Stimulated activated CD8-positive, alpha-beta memory T cell treated with anti-CD3 and anti-CD28 coated beads, Interleukin-2, amount 100 ng/mL, for 48 hours (primary cell): ENCODE measurements at regions not wholly inside any gene's neighbourhood (a gene's known extent, or its start where the extent isn't known, plus 50 kb on each side); places are given as distances from the start of the nearest gene placed in this dataset.

Experiments used
- DNase-seq, 2 donors: peaks; one replicate each; pipeline ENCODE4 v3.0.0-alpha.2; 2020; ENCODE audit warnings: low read depth in 2 of 2

- DNase-seq, result no peak
Measured at GRCh38 chr12:97324471-97324870, 138.1 kb upstream of the RMST start.

- DNase-seq, result no peak
Measured at GRCh38 chr12:97335115-97335514, 127.5 kb upstream of the RMST start.

- DNase-seq, result no peak
Measured at GRCh38 chr12:97336900-97337751, 125.5 kb upstream of the RMST start.

DNA sequence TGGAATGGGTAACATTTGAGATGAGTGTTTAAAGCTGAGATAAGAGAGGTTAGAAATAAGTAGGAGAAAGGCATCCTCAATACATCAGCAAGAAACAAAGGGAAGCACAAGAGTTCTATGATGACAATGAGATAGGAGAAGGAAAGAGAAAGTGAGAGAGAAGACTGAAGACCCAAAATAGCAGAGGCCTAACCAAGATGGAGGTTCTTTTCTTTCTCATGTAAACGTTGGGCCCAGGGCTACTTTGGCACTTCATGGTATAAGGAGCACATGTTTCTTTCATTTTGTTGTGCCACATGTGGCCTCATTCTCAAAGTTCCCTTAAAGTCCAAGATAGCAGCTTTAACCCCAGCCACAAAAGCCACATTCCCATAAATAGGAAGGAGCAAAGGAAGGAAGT, 120.5 kb upstream of the RMST start:
- no peak for DNase-seq

DNA sequence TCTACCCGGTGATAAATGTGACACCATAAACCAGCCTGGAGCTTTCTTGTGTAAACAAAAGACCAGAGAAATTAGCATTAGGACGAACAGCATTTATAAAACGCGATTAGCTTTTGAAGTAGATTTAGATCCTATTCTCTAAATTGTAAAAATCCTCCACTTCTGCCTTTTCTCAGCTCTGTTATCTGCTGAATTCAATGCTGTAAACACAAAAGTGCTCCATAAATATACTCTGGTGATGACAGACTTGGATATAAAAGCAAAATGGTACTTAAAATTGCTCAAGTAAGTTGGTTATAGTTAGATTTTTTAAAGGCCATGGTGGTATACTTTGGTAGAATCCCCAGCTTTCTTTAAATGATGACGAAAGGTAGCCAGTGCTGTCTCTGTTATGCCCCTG, 114.6 kb upstream of the RMST start:
- no peak for DNase-seq

DNA sequence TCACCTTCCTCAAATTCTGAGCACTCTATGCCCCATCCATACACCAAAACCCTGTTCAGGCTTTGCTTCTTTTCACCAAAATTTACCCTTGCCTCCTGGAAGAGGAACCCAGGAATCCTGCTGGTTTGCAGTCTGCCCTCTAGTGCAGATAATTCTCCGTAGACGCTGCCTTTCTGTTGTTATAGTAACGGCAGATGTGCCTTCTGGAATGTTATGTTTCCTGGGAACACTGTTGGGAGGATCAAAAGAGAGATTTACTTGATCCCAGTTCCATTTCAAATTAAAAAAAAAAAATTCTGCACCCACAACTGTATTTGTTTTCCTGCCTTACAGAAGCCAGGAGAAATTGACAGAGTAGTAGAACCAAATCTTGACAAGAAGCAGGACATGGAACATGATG, 104.2 kb upstream of the RMST start:
- DNase-seq, result no peak

- DNase-seq, result no peak
Measured at GRCh38 chr12:97359021-97359690, 103.4 kb upstream of the RMST start.

- DNase-seq, result no peak
Measured at GRCh38 chr12:97363693-97364092, 98.9 kb upstream of the RMST start.

DNA sequence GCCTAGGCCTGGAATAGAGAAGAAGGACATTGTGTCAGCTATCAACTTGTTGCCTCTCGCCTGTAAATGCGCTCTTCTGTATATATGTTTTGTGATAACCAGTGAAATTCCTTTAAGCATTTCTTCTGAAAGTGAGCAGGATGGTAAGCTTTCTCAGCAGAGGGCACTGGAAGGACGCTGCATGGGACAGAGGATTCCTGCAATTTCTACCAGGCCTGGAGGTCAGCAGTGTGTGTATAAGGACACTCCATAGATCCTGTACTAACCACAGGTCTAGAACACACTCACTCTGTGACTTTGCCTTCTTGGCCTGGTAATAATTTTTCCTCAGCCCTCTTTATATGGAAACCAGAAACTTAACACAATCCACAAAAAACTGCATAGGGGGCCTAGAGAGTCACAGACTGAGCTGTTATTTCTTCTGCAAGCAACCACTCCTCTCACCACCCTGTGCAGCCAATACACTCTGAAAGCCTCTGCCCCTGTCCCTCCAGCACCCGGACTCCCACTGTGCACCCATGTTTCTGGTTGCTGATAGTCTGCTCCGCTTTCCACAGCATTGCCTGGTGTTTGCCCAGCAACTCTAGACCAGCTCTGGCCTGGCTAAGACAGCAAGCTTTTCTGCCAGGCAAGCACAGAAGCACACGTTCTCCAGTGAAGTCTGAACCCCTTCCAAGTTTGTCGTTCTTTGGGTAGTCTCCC, 94.0 kb upstream of the RMST start:
- DNase-seq, result no peak

DNA sequence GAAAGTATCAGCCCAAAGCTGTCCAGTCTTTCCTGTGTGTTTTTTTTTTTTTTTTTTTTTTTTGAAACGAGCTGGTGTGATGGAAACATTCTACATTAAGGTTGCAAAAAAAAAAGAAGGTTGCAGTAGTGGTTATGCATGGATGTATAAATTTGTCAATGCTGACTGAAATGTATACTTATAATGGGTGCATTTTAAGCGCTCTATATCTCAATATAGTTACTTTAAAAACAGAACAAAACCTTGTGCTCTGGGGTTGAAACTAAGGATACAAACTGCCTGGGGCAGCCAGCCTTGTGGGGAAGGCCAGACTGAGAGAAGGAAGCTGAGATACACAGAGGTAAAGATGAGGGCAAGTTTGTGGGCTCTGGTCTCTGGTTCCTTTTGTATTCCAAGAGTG, 87.3 kb upstream of the RMST start:
- DNase-seq, result no peak

- no peak for DNase-seq
Measured at GRCh38 chr12:97380440-97380839, 82.2 kb upstream of the RMST start.

GRCh38 chr12:97385121-97385520, 77.5 kb upstream of the RMST start:
- DNase-seq, result no peak

DNA sequence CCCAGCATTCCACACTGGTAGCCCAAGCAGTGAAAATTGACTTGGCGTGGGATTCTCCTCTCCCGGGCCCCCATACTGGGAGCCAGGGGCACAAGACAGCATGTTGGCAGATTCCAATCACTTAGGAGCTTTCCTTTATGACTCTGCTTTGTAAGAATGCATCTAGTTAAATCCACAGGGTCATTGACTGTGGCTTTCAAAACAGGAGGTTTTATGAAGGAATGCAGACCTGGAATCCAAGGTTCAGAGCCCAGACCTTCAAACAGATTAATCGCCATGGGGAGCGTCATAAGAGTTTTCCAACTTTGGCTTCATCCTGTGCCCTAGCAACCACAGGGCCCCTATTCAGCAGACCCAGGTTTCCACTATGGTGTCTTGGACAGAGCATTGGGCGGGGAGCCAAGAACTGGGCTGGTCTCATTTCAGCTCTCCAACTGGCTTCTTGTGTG, 76.4 kb upstream of the RMST start:
- DNase-seq, result no peak

DNA sequence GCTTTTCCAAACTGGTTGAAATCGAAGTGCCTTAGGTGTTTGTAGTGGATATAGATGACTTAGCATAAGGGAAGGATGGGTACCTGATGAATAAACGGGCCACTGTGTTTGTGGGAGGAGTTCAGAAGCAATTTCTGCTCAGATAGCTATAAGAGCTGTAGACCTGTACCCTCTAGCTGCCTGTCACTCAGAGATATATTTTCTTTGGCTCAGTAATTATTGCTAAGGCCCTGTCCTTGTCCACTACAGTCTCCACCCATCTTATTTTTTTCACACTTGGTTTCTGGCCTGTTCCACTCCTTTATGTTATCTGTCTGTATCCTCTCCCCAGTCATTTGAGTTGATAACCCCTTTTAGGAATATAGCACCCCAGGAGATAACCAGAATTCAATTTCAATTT, 74.8 kb upstream of the RMST start:
- no peak for DNase-seq

GRCh38 chr12:97394657-97395056, 67.9 kb upstream of the RMST start:
- no peak for DNase-seq

DNA sequence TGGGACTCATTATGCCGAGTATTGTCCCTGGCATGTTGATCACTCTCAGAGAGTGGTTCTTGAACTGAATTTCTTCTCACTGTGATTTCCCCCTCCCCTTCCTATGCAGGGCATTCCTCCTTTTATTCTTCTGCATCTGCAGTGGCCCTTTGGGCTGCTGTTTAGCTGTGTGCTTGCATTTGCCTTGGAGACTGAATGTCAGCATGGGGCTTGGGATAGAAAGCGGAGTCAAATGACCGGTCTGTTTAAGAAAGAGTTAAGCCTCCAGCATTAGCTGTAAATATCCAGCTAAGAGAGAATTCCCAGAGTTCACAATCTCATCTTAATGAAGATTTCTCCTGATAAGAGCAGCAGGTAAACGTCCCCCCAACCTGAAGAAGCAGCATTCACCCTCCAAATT, 65.6 kb upstream of the RMST start:
- no peak for DNase-seq

GRCh38 chr12:97398704-97399103, 63.9 kb upstream of the RMST start:
- DNase-seq, result no peak

GRCh38 chr12:97404093-97404492, 58.5 kb upstream of the RMST start:
- DNase-seq, result no peak

DNA sequence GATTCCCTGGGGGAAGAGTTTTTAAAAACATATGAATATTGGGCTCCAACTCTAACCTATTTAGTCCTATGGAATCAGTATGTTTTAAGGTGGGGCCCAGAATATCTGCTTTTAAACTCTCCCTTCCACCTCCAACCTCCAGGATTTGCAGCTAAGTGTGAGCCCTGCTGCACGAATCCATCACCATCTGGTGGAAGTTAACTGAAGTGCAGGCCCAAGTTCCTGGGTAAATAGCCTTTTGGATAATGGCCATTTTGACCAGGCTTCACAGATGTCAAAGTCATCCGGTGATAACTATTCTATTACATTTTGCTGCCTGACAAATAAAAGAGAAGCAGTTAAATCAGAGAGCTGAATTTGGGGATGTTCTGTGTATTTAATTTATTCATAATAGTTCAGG, 58.1 kb upstream of the RMST start:
- DNase-seq, result no peak

DNA sequence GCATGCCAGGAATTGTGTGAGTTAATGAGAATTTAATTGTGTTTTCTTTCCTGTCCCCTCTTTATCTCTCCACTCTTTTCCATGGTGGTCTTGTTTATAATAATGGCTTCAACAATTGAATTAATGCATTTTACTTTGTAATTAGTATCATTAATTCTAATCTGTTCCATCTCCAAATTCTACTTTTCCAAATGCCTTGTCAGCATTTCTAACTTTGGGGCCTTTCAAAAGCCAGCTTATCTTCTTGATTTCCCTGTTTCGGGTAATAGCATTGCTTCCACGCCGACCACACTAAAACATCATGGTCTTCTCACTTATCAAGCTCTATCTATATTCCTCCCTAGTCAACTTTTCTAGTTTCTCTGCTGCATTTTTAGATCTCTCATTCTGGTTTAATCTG, 54.2 kb upstream of the RMST start:
- DNase-seq, result no peak

GRCh38 chr12:97411341-97411740, 51.3 kb upstream of the RMST start:
- DNase-seq, result no peak
